OCI-LY3 (cell line): ENCODE measurements at regions not wholly inside any gene's neighbourhood (a gene's known extent, or its start where the extent isn't known, plus 50 kb on each side); places are given as distances from the start of the nearest gene placed in this dataset.

ENCODE experiments used
- H2AFZ ChIP-seq: fragments of 200-600, 300-600 bp; shearing (Covaris generic); 2 replicates; pipeline ENCODE4 v1.6.0; 2014; ENCODE audit warnings: antibody characterized with exemption, low read depth, low read length
- H3K27ac ChIP-seq: fragments of 200-600, 300-600 bp; sonication (generic); 2 replicates; pipeline ENCODE4 v1.5.1; 2014; ENCODE audit warnings: mild to moderate bottlenecking, low read length, moderate library complexity, mixed read lengths
- H3K27me3 ChIP-seq: fragments of 200-600, 300-600 bp; sonication (generic); 2 replicates; pipeline ENCODE4 v1.6.1; 2014; ENCODE audit warnings: low read depth, low read length, mixed read lengths
- H3K36me3 ChIP-seq: fragments of 200-600, 300-600 bp; sonication (generic); replicated peaks from 2 replicates; pipeline ENCODE3; 2014; ENCODE audit warnings: low read depth, low read length, mixed read lengths
- H3K4me1 ChIP-seq: fragments of 300-600, 200-600 bp; sonication (generic); 2 replicates; pipeline ENCODE4 v1.6.1; 2014; ENCODE audit warnings: low read length, mixed read lengths
- H3K4me2 ChIP-seq: fragments of 200-600, 300-600 bp; sonication (generic); 2 replicates; pipeline ENCODE4 v1.6.1; 2014; ENCODE audit warnings: low read length, mixed read lengths
- H3K4me3 ChIP-seq: fragments of 300-600, 200-600 bp; sonication (generic); 2 replicates; pipeline ENCODE4 v1.5.1; 2014; ENCODE audit warnings: antibody characterized with exemption, mild to moderate bottlenecking, low read length, moderate library complexity
- H3K79me2 ChIP-seq: fragments of 300-600, 200-600 bp; shearing (Covaris generic); 2 replicates; pipeline ENCODE4 v1.6.1; 2014; ENCODE audit warnings: mild to moderate bottlenecking, low read length, mixed read lengths
- H3K9ac ChIP-seq: fragments of 300-600, 200-600 bp; shearing (Covaris generic); 2 replicates; pipeline ENCODE4 v1.6.0; 2014; ENCODE audit warnings: mild to moderate bottlenecking, low read length, moderate library complexity
- H3K9me3 ChIP-seq: fragments of 200-600, 300-600 bp; shearing (Covaris generic); 2 replicates; pipeline ENCODE4 v1.6.1; 2014; ENCODE audit warnings: low read length, mixed read lengths; ENCODE audit not compliant: insufficient read depth
- H4K20me1 ChIP-seq: fragments of 200-600, 300-600 bp; sonication (generic); 2 replicates; pipeline ENCODE4 v1.6.1; 2016; ENCODE audit warnings: low read length, mixed read lengths; ENCODE audit not compliant: insufficient read depth
- EZH2phosphoT487 ChIP-seq: fragments of 200-600 bp; shearing (Covaris generic); IDR thresholded peaks from 2 replicates; pipeline ENCODE4 v1.6.1; 2018; ENCODE audit warnings: antibody characterized with exemption, mixed run types, low read depth
- TF ChIP-seq, protein P1 (sequence below): fragments of 200-600, 300-600 bp; sonication (generic); IDR thresholded peaks from 2 replicates; pipeline ENCODE4 v1.5.1; 2014; ENCODE audit warnings: antibody characterized with exemption, low read length, low read depth

DNA sequence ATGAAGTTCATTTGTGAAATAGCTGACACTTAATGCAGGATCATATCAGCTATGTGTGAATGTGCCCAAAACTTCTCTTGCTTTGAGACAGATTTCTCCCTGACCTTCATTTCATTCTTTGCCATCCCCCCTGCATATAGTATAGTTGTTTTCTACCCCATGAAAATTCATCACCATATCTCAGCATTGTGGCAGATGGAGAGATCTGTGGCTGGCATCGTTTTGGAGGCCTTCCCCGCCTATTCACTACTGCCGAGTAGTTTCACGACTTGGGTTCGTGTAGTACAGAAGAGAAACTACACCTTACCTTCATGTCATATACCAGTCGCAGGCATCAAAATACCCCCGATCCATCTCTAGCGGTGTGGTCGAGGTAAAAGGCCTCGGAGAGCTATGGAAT, 66.2 kb upstream of the SELENOK start:
- H3K79me2 ChIP-seq = no peaks in the 10 kb centered on the region
- H3K27me3 ChIP-seq = peaks cover 10% of the 10 kb centered on the region; the same call in 1 of the 2 replicates
- H3K9me3 ChIP-seq = no peaks in the 10 kb centered on the region
- no peaks in the 10 kb centered on the region for H4K20me1 ChIP-seq
- H2AFZ ChIP-seq = no peak overlapping the region
- H3K4me3 ChIP-seq = no peak overlapping the region
- TF ChIP-seq, protein P1, sequence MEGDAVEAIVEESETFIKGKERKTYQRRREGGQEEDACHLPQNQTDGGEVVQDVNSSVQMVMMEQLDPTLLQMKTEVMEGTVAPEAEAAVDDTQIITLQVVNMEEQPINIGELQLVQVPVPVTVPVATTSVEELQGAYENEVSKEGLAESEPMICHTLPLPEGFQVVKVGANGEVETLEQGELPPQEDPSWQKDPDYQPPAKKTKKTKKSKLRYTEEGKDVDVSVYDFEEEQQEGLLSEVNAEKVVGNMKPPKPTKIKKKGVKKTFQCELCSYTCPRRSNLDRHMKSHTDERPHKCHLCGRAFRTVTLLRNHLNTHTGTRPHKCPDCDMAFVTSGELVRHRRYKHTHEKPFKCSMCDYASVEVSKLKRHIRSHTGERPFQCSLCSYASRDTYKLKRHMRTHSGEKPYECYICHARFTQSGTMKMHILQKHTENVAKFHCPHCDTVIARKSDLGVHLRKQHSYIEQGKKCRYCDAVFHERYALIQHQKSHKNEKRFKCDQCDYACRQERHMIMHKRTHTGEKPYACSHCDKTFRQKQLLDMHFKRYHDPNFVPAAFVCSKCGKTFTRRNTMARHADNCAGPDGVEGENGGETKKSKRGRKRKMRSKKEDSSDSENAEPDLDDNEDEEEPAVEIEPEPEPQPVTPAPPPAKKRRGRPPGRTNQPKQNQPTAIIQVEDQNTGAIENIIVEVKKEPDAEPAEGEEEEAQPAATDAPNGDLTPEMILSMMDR = no peak
- no peak for TF ChIP-seq EZH2phosphoT487
- no peak overlapping the region for H3K27ac ChIP-seq
- H3K36me3 ChIP-seq = no peaks in the 10 kb centered on the region
- no peaks in the 10 kb centered on the region for H3K4me1 ChIP-seq
- no peak overlapping the region for H3K9ac ChIP-seq
- H3K4me2 ChIP-seq = no peak overlapping the region

DNA sequence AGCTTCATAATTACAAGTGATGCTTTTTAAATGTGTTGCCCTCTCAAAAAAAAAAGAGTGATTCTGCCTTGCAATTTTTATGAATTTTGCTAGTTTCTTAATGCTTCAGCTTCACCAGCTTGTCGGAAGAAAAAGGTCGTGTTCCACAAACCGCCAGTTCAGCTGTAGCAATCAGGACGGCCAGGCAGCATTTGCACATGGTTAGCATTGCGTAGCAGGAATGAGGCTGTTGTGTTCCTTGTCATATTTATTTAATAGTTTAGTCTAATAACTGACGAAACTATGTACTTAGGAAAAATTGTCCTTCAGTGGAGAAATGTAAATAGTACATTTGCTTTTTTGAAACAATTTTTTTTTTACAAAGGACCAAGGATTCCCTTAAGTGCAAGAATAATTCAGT, 64.9 kb upstream of the SELENOK start:
- Histone ChIP-seq H3K36me3 (no peaks in the 10 kb centered on the region), H3K9me3 (no peaks in the 10 kb centered on the region), H4K20me1 (no peaks in the 10 kb centered on the region), H3K79me2 (no peaks in the 10 kb centered on the region), H3K4me2 (no peak overlapping the region), H3K4me1 (no peaks in the 10 kb centered on the region), H3K27me3 (peaks cover 11% of the 10 kb centered on the region; the same call in 1 of the 2 replicates), H3K4me3 (no peak overlapping the region), H3K27ac (no peak overlapping the region), H3K9ac (no peak overlapping the region), H2AFZ (no peak overlapping the region)
- no peak for TF ChIP-seq EZH2phosphoT487
- TF ChIP-seq, protein P1 = no peak

- H3K4me1 ChIP-seq = no peaks in the 10 kb centered on the region
Measured at GRCh38 chr3:53949541-53949940, 57.9 kb upstream of the SELENOK start.

GRCh38 chr3:53948174-53948573, 56.5 kb upstream of the SELENOK start:
- Histone ChIP-seq H3K36me3 (no peaks in the 10 kb centered on the region), H3K9ac (no peak overlapping the region), H3K4me3 (no peak overlapping the region), H2AFZ (no peak overlapping the region), H3K27ac (no peak overlapping the region), H3K9me3 (peaks cover 10% of the 10 kb centered on the region; the same call in 1 of the 2 replicates), H3K4me2 (no peak overlapping the region), H3K27me3 (peaks cover 12% of the 10 kb centered on the region; the same call in 1 of the 2 replicates), H4K20me1 (no peaks in the 10 kb centered on the region), H3K79me2 (no peaks in the 10 kb centered on the region), H3K4me1 (no peaks in the 10 kb centered on the region)
- TF ChIP-seq EZH2phosphoT487 = no peak
- TF ChIP-seq, protein P1 = no peak

More at GRCh38 chr3:53949541-53949940, 57.9 kb upstream of the SELENOK start:
- Histone ChIP-seq H3K9ac (no peak overlapping the region), H2AFZ (no peak overlapping the region), H4K20me1 (no peaks in the 10 kb centered on the region), H3K4me3 (no peak overlapping the region), H3K27ac (no peak overlapping the region), H3K4me2 (no peak overlapping the region), H3K27me3 (peaks cover 13% of the 10 kb centered on the region; the same call in 1 of the 2 replicates), H3K36me3 (no peaks in the 10 kb centered on the region), H3K79me2 (no peaks in the 10 kb centered on the region), H3K9me3 (peaks cover 10% of the 10 kb centered on the region; the same call in 1 of the 2 replicates)
- TF ChIP-seq, protein P1 = no peak
- no peak for TF ChIP-seq EZH2phosphoT487
